ENCODE measurements at regions not wholly inside any gene's neighbourhood (a gene's known extent, or its start where the extent isn't known, plus 50 kb on each side); places are given as distances from the start of the nearest gene placed in this dataset.
"Not testable (repeated sequence)": the region's sequence is repeated elsewhere in the genome, so short reads cannot be mapped to it uniquely, and the experiment has no call there.

DNA sequence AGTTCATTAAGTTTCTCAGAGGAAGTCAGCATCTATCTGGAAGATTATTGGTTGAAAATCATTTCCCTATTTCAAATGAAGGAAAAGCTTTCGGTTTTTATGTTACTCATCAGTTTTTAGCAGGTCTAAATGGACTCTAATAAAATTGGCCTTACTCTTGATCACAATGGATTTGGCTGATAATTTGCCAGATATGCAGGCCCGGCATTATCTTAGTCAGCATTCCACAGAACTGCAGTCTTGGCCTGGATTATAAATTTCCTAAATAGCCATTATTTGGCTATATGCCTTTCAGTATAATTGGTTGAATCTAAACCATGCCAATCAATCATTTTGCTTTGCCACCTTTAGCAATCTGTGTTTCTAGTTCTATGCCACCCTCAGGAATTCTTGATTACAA lies 91.7 kb upstream of the KCNQ5 start:
- no peak for DNase-seq
- intact Hi-C loops (cut with DNase I), result no loop called here

DNA sequence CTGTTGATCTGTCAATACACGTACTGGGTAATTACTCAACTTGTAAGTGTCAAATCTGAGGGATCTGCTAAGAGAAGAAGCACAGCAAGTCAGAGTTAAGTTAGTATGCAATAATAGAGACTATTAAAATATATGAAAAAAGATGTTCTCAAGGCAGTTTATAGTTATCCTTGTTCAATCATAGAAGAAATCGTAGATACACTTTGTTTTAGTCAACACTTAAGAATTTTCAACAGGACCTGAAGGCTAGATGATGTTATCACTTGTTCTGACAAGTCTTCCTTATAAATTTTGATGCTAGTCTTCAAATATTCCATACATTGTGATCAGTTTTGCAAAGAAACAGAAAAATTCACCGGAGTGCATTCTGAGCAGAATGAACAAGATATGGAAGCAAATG lies 91.1 kb upstream of the KCNQ5 start:
- DNase-seq, result no peak
- intact Hi-C loops (cut with DNase I), result no loop called here

DNA sequence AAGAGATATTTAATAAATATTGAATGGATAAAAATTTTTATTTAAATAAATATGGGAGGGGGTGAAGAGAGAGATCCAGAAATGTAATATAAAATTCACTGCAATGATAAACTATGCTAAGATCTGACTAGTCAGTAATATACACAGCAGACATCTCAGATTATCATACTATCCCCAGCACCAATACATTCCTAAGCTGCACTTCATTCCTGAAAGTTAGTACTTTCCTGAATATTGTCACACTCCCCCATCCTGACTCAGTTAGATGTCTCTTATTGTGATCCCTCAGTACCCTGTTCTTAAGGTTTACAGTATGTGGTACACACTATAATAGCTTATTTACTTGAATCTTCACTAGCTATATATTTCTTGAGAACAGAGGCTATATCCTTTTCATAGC lies 88.3 kb upstream of the KCNQ5 start:
- DNase-seq, result no peak
- intact Hi-C loops (cut with DNase I), result no loop called here

DNA sequence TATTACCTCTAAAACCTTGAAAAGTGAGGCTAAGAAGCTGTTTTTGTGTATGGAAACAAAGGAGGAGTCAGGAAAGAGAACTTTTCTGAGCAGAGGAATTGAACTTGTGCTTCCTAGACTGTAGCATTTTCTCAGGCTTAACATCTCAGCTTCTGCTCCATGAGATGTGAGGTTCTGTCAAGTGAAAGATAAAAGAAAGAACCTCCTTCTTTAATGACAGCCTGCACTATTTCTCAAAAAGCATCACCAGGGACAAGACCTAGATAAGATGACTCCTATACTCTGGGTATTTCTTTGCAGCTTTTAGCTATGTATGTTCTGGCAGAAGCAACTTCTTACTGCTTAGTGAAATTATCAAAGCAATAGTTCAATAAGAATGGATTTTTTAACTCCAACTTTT lies 87.6 kb upstream of the KCNQ5 start:
- intact Hi-C loops (cut with DNase I), result no loop called here
- DNase-seq, result no peak

DNA sequence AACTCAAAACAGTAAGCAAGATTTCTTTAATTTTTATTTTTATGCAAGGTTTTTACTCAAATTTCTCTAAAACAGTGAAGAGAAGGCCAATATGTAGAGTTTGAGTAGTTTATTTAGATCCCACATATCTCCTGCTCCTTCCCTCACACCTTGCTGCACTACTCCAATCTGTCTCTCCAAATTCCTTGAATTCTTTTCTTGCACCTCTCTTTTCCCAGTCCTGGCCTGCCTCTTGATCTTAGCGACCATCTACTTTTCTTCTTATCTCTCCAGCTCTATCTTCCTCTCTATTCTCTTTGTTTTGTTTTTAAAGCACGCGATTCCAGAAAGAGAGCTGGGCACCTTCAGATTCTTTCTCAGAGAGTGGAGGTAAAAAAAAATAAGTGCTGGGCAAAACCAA lies 86.7 kb upstream of the KCNQ5 start:
- no peak for DNase-seq
- intact Hi-C loops (cut with DNase I), result no loop called here

DNA sequence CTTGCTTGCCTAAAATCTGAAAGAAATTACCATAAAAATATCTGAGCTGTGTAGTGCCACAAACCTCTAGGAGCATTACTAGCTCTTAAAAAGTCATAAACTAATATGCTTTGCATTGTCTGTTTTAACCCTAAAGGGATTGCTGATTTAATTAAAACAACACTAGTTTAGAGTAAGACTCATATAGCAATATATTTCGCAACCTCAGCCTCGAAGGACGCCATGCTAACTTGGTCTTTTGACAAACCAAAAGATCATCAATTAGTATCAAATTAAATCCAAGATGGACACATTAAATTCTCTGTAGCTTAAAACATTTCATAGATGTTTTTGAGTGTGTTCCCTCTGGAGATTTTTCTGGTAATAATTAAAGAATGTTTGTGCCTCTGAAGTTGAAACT lies 74.8 kb upstream of the KCNQ5 start:
- intact Hi-C loops (cut with DNase I), result no loop called here
- no peak for DNase-seq

DNA sequence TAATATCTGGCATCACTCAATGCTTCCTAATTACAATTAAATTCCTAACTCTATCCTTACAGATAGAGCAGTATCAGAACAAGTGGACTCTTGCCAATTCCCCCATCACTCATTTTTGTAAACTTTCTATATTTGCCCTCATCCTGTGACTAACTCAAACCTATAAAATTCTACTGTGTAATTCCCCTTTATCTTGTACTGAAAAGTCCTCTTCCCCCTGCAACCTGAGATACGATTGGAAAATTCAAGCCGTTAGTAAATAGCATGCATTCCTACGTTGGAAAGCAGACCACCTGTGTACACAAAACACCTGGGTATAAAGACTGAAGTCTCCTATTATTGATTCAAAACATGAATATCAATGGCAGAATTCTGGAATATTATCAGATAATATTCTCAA lies 70.4 kb upstream of the KCNQ5 start:
- no peak for DNase-seq
- intact Hi-C loops (cut with DNase I), result no loop called here

DNA sequence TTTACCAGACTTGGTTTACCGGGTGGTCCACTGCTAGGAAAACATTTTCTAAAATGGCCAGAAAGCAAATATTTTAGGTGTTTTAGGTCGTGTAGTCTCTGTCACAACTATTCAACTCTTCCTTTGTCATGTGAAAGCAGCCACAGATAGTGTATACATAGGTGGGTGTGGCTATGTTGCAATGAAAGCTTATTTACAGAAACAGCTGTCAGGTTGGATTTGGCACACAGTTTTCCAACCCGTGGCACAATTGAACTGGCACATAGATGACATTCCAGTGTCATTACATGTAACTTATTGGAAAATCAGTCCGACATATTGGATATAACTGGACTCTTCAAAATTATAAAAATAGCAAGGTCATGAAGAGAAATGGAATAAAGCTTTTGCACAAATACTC lies 68.9 kb upstream of the KCNQ5 start:
- DNase-seq, result no peak
- intact Hi-C loops (cut with DNase I), result no loop called here

DNA sequence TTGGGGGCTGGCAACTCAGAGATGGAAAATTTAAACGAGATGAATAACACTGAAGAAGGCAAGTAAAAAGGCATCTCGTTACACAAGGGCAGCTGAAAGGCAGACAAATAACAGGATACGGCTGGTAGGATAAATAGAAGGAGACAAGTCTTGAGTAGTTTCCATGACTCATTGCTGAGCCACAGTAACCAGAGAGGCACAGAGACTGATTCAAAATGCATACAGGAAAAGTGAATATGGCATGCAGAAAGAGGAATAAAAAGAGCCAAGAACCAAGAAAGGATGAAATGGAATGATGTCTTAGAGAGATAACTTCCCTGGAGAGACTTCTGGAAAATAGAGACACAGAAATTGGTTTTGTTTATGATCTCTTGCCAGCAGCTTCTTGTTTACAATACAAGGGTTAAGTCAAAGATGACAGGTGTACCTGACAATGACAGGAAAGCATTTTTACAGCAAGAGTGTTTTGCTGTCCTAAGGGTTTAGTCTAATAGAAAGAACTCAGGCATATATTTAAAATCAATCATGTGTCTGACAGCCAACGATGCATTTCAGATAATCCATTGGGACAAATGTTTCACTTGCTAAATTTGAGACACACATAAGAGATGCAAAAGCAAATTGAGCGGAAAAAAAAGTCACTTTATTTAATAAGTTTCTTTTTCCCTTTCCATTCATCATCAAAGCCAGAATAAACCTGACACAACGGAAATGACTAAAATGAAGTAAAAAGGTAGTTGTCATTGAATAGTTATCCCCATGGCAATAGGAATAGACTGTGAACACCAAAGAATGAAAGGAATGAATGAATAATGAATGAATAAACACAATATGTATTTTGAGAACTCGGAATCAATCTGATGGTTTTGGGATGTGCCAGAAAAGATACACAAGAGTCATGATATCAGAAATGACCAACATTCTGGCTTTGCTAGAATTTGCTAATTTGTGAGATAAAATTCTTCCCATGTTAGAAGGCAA lies 68.0 kb upstream of the KCNQ5 start:
- intact Hi-C loops (cut with DNase I), result no loop called here
- no peak for DNase-seq

DNA sequence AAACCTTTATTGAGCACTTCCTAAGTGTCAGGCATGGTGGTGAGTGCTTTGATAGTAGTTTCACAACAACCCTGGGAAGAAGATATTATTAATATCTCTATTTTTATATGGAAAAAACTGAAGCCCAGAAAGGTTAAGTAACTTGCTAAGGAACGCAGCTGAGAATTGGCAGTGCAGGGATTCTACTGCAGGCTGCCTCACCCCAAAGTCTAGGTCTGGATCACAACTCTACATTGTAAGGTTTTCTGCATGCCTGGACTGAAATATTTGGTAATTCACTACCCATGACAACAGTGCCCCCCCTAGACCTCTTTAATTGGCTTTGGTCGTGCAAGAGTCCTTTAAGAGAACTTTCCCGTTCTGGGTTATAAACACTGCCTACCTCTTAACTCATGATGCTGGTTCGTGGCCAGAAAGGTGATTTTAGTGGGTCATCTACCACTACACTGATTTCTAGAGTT lies 67.1 kb upstream of the KCNQ5 start:
- intact Hi-C loops (cut with DNase I), result no loop called here
- DNase-seq, result no peak

DNA sequence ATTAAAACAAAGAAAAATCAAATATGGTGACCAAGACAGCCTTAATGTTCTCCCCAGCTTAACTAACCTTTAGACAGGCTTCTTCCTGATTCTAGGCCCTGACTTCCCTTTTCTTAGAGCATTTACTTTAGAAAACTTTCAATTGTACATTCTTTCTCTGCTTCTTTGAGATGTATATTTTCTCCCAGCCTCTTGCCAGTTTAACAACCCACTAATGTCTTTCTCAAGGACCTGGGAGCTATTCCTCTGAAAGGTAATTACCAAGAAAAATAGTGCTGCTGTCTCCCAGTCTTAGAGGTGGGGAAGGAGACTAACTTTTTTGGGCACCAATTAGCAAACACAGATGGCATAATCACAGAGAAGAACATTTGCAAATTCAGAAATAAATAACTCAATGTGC lies 62.8 kb upstream of the KCNQ5 start:
- intact Hi-C loops (cut with DNase I), result no loop called here
- DNase-seq, result no peak

DNA sequence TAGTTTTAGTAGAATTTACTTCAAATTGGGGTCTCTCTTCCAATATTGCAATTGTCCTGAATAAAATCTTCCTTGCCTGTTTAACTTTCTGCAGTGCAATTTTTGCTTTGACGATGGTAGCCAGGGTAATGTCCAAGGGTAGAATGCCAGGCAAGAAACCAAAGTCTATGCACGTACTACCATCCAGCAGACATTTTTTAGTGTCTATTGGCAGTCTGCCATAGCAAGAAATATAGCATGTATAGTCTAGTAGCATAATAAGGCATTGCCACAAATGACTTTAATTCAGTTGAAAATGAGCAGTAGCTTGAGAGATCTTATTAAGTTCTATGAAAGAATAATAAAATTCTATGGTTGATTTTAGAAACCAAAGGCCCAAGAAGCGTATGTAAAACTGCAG lies 62.3 kb upstream of the KCNQ5 start:
- no peak for DNase-seq
- intact Hi-C loops (cut with DNase I), result no loop called here

DNA sequence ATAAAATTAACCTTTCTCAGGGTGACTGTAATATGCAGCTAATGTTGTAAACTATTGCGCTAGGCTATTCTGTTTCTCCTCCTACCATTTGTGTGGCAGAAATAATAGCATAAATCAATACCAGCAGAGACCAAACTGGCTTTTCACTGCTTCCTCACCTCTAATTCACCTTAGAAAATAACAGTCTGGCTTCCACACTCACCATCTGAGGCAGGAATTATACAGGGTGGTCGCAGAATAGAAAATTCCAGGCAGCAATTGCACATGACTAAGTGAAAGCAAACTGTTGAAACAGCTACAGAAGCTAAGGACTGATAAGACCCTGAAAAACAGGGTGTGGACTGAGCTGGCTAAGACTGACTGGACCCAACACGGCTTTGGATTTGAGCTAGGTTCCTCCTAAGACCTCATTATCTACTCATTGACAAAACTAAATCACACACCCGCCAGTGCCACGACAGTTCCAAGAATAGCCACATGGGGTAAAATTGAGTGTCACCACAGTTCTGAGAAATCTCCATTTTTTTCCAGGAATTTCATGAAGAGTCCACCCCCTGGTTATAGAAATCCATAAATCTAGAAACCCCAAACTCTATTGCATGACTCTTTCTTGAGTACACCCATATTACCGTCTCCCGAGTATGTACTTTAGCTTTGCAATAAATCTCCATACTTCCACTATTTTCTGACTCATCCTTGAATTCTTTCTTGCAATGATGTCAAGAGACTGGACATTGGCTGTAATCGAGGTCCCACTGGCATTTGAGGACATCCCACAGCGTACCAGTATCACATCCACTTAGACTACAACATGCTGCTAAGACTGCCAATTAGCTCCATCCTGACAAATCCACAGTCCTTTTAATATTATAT lies 60.9 kb upstream of the KCNQ5 start:
- no peak for DNase-seq
- intact Hi-C loops (cut with DNase I), result no loop called here

DNA sequence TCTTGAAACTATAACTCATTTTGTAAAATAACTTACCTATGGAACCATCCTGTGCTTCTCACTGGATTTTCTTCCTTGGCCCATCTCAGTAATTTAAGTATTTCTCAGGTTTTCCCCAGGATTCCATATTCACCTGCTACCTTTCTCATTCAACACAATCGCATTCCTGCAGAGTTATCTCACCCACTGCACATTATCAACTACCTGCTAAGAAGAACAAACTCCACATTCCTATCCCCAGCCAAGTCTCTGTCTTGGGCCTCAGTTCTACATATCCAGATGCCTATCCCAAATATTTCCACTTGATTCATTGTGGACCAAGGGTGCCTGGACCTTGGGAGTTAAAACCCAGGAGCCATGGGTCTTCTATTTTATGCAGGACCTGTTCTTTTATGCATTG lies 60.2 kb upstream of the KCNQ5 start:
- intact Hi-C loops (cut with DNase I), result no loop called here
- no peak for DNase-seq

DNA sequence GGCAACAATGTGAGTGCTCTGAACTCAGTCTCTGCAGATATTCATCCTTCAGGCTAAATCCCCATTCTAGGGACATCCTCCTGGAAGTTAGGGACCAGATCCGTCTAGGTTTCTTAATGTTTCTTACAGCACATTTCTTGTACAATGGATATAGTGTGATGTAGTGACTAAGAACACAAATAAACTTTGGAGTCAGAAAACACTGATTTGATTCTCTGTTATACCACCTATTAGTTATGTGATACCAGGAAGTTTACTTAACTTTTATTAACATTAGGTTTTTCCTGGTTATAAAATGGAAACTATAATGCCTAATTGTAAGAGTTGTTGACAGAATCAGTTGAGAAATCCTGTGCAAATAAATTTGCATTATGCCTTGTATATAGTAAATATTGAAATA lies 57.6 kb upstream of the KCNQ5 start:
- intact Hi-C loops (cut with DNase I), result no loop called here
- no peak for DNase-seq

DNA sequence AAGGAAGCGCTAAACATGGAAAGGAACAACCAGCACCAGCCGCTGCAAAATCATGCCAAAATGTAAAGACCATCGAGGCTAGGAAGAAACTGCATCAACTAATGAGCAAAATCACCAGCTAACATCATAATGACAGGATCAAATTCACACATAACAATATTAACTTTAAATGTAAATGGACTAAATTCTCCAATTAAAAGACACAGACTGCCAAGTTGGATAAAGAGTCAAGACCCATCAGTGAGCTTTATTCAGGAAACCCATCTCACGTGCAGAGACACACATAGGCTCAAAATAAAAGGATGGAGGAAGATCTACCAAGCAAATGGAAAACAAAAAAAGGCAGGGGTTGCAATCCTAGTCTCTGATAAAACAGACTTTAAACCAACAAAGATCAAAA lies 49.9 kb upstream of the KCNQ5 start:
- DNase-seq; intact Hi-C loops (cut with DNase I): not testable (repeated sequence)

Measured in posterior cingulate gyrus (tissue), 11 donors.